HG03354 (cell line): ENCODE measurements at regions not wholly inside any gene's neighbourhood (a gene's known extent, or its start where the extent isn't known, plus 50 kb on each side); places are given as distances from the start of the nearest gene placed in this dataset.
A peak's percentile ranks its signal among the peaks of the same experiment; 100 is the strongest.

Experiments
- ATAC-seq: cut with Tn5 transposase; IDR thresholded peaks from one replicate; pipeline ENCODE4 v1.9.1; 2021; ENCODE audit warnings: mild to moderate bottlenecking; ENCODE audit not compliant: unreplicated experiment, poor library complexity, severe bottlenecking

- no peak for ATAC-seq
Measured at GRCh38 chr3:40968666-40969065, 230.6 kb upstream of the CTNNB1 start.

- no peak for ATAC-seq
Measured at GRCh38 chr3:40969341-40969740, 230.0 kb upstream of the CTNNB1 start.

- ATAC-seq, result no peak
Measured at GRCh38 chr3:40969756-40970466, 229.4 kb upstream of the CTNNB1 start.

- peak; percentile 96 for ATAC-seq
Measured at GRCh38 chr3:40971191-40972168, 227.8 kb upstream of the CTNNB1 start.

GRCh38 chr3:40972350-40972749 lies 227.0 kb upstream of the CTNNB1 start:
- no peak for ATAC-seq

GRCh38 chr3:40973141-40973540 lies 226.2 kb upstream of the CTNNB1 start:
- ATAC-seq, result no peak

- ATAC-seq, result no peak
Measured at GRCh38 chr3:40975711-40976121, 223.6 kb upstream of the CTNNB1 start.

GRCh38 chr3:40976241-40976640 lies 223.1 kb upstream of the CTNNB1 start:
- no peak for ATAC-seq

- no peak for ATAC-seq
Measured at GRCh38 chr3:40978442-40978841, 220.9 kb upstream of the CTNNB1 start.

- ATAC-seq, result no peak
Measured at GRCh38 chr3:40979962-40980361, 219.3 kb upstream of the CTNNB1 start.

- ATAC-seq, result no peak
Measured at GRCh38 chr3:40980467-40980866, 218.8 kb upstream of the CTNNB1 start.

- no peak for ATAC-seq
Measured at GRCh38 chr3:40985195-40985594, 214.1 kb upstream of the CTNNB1 start.

GRCh38 chr3:40988468-40988867 lies 210.8 kb upstream of the CTNNB1 start:
- ATAC-seq, result no peak

GRCh38 chr3:40989141-40990061 lies 209.9 kb upstream of the CTNNB1 start:
- ATAC-seq, result no peak

GRCh38 chr3:40990062-40990456 lies 209.2 kb upstream of the CTNNB1 start:
- ATAC-seq, result no peak

GRCh38 chr3:40992023-40992422 lies 207.3 kb upstream of the CTNNB1 start:
- ATAC-seq, result no peak

GRCh38 chr3:40994611-40995010 lies 204.7 kb upstream of the CTNNB1 start:
- no peak for ATAC-seq

- ATAC-seq, result no peak
Measured at GRCh38 chr3:40995271-40995670, 204.0 kb upstream of the CTNNB1 start.

GRCh38 chr3:40996382-40996781 lies 202.9 kb upstream of the CTNNB1 start:
- no peak for ATAC-seq
